ENCODE measurements at regions not wholly inside any gene's neighbourhood (a gene's known extent, or its start where the extent isn't known, plus 50 kb on each side); places are given as distances from the start of the nearest gene placed in this dataset.

- no peak for TF ChIP-seq ZNF512 (CRISPR knock-in tag; IDR thresholded peaks at IDR 0.05; ENCODE audit: borderline replicate concordance)
Observed at GRCh38 chr2:155846259-155846658, 486.3 kb downstream of the NR4A2 start (continued).

GRCh38 chr2:155844461-155844860, 488.1 kb downstream of the NR4A2 start:
- Mint-ChIP-seq H3K27ac (no peak overlapping the region), H3K9me3 (no peaks in the 10 kb centered on the region), H3K36me3 (no peaks in the 10 kb centered on the region), H3K4me1 (peaks cover 58% of the 10 kb centered on the region), H3K27me3 (ENCODE audit: low read depth) (no peaks in the 10 kb centered on the region), H3K4me3 (no peak overlapping the region)
- ChIA-PET POLR2A (no interaction called here), CTCF (no interaction called here)
- no peak for TF ChIP-seq GABPB1 (CRISPR knock-in tag; IDR thresholded peaks at IDR 0.05)
- TF ChIP-seq EMX1 (CRISPR knock-in tag; IDR thresholded peaks at IDR 0.05) = no peak
- TF ChIP-seq ZNF121 (CRISPR knock-in tag; IDR thresholded peaks at IDR 0.05) = no peak
- no peak for TF ChIP-seq OVOL2 (CRISPR knock-in tag; IDR thresholded peaks at IDR 0.05; ENCODE audit: borderline replicate concordance)
- TF ChIP-seq JUN (CRISPR knock-in tag; IDR thresholded peaks at IDR 0.05) = no peak
- no peak for TF ChIP-seq MYBL2 (CRISPR knock-in tag; IDR thresholded peaks at IDR 0.05)
- no peak for TF ChIP-seq ZNF671 (CRISPR knock-in tag; IDR thresholded peaks at IDR 0.05)
- no peak for TF ChIP-seq ELF4 (CRISPR knock-in tag; IDR thresholded peaks at IDR 0.05; ENCODE audit: low read depth)
- TF ChIP-seq ZNF138 (CRISPR knock-in tag; conservative IDR thresholded peaks at IDR 0.05) = no peak
- no peak for TF ChIP-seq TCF7 (CRISPR knock-in tag; IDR thresholded peaks at IDR 0.05; ENCODE audit: low read depth)
- TF ChIP-seq ZNF423 (CRISPR knock-in tag; IDR thresholded peaks at IDR 0.05) = no peak
- ATAC-seq (no peak), DNase-seq (ENCODE audit: low spot score) (no peak)

GRCh38 chr2:155842103-155842502, 490.4 kb downstream of the NR4A2 start:
- Mint-ChIP-seq H3K36me3 (no peaks in the 10 kb centered on the region), H3K4me1 (peaks cover 72% of the 10 kb centered on the region), H3K9me3 (no peaks in the 10 kb centered on the region), H3K27ac (peak overlapping the region; percentile 80), H3K27me3 (ENCODE audit: low read depth) (no peaks in the 10 kb centered on the region), H3K4me3 (peak overlapping the region; percentile 33; the same call in 1 of the 2 replicates)
- ChIA-PET CTCF (interaction anchor here (0.6 to 2.8 kb wide), 2 partner anchors 26 to 269 kb away, joined by 3 to 12 read pairs; no protein-coding TSS in a partner anchor), POLR2A (no interaction called here)
- TF ChIP-seq MLX (CRISPR knock-in tag; IDR thresholded peaks at IDR 0.05) (no peak), ZBTB43 (CRISPR knock-in tag; IDR thresholded peaks at IDR 0.05) (no peak), GTF2I (CRISPR knock-in tag; conservative IDR thresholded peaks at IDR 0.05) (no peak), IRF1 (CRISPR knock-in tag; IDR thresholded peaks at IDR 0.05) (no peak), USF2 (CRISPR knock-in tag; IDR thresholded peaks at IDR 0.05) (no peak)
- no peak for DNase-seq (ENCODE audit: low spot score)
- peak; percentile 25 for ATAC-seq

GRCh38 chr2:155841442-155841841, 491.1 kb downstream of the NR4A2 start:
- Mint-ChIP-seq H3K4me3 (peak overlapping the region; percentile 33), H3K36me3 (no peaks in the 10 kb centered on the region), H3K27ac (peak overlapping the region; percentile 94), H3K4me1 (peaks cover 69% of the 10 kb centered on the region), H3K27me3 (ENCODE audit: low read depth) (no peaks in the 10 kb centered on the region), H3K9me3 (no peaks in the 10 kb centered on the region)
- CTCF ChIA-PET = interaction anchor here (0.6 to 2.8 kb wide), 3 partner anchors 26 to 464 kb away, joined by 3 to 12 read pairs (median 3); no protein-coding TSS in a partner anchor
- POLR2A ChIA-PET = no interaction called here
- DNase-seq (ENCODE audit: low spot score) (no peak), ATAC-seq (peak; percentile 59)
- no peak for TF ChIP-seq ZNF671 (CRISPR knock-in tag; IDR thresholded peaks at IDR 0.05)
- TF ChIP-seq ZSCAN18 (CRISPR knock-in tag; IDR thresholded peaks at IDR 0.05) = no peak
- no peak for TF ChIP-seq RELA (CRISPR knock-in tag; IDR thresholded peaks at IDR 0.05; ENCODE audit: borderline replicate concordance)
- no peak for TF ChIP-seq ZNF263 (CRISPR knock-in tag; IDR thresholded peaks at IDR 0.05; ENCODE audit: low read depth)
- TF ChIP-seq GTF2I (CRISPR knock-in tag; conservative IDR thresholded peaks at IDR 0.05) = no peak
- no peak for TF ChIP-seq ZNF416 (CRISPR knock-in tag; IDR thresholded peaks at IDR 0.05)
- no peak for TF ChIP-seq ATF6 (CRISPR knock-in tag; IDR thresholded peaks at IDR 0.05)
- no peak for TF ChIP-seq IRF2 (CRISPR knock-in tag; IDR thresholded peaks at IDR 0.05; ENCODE audit: borderline replicate concordance, low read depth)
- TF ChIP-seq CREM (CRISPR knock-in tag; IDR thresholded peaks at IDR 0.05) = no peak
